ENCODE measurements at regions not wholly inside any gene's neighbourhood (a gene's known extent, or its start where the extent isn't known, plus 50 kb on each side); places are given as distances from the start of the nearest gene placed in this dataset.

- ATAC-seq (no peak), DNase-seq (no peak)
- Histone ChIP-seq H3K4me3 (no peak overlapping the region), H3K4me1 (ENCODE audit: low read depth) (no peaks in the 10 kb centered on the region), H3K36me3 (ENCODE audit: low read depth) (no peaks in the 10 kb centered on the region), H3K9me3 (no peaks in the 10 kb centered on the region)
- TF ChIP-seq CTCF (IDR thresholded peaks at IDR 0.05): no peak
- intact Hi-C loops (cut with DNase I, micrococcal nuclease): no loop called here
Observed at GRCh38 chr3:44117239-44117638, 124.4 kb upstream of the TOPAZ1 start.

- Histone ChIP-seq H3K4me3 (no peak overlapping the region), H3K9me3 (no peaks in the 10 kb centered on the region), H3K4me1 (ENCODE audit: low read depth) (no peaks in the 10 kb centered on the region), H3K36me3 (ENCODE audit: low read depth) (no peaks in the 10 kb centered on the region)
- intact Hi-C loops (cut with DNase I, micrococcal nuclease): no loop called here
- TF ChIP-seq CTCF (IDR thresholded peaks at IDR 0.05): no peak
- no peak for ATAC-seq
- DNase-seq: no peak
Observed at GRCh38 chr3:44117736-44118135, 124.0 kb upstream of the TOPAZ1 start.

GRCh38 chr3:44120721-44121582 lies 120.7 kb upstream of the TOPAZ1 start:
- no peaks in the 10 kb centered on the region for H3K9me3 ChIP-seq
- H3K4me3 ChIP-seq: no peak overlapping the region
- no peaks in the 10 kb centered on the region for H3K36me3 ChIP-seq (ENCODE audit: low read depth)
- no peak for ATAC-seq
- H3K4me1 ChIP-seq (ENCODE audit: low read depth): no peaks in the 10 kb centered on the region
- DNase-seq: no peak
- intact Hi-C loops (cut with DNase I, micrococcal nuclease): no loop called here
- no peak for TF ChIP-seq CTCF (IDR thresholded peaks at IDR 0.05)

GRCh38 chr3:44125246-44125645 lies 116.4 kb upstream of the TOPAZ1 start:
- intact Hi-C loops (cut with DNase I, micrococcal nuclease): no loop called here
- Histone ChIP-seq H3K36me3 (ENCODE audit: low read depth) (no peaks in the 10 kb centered on the region), H3K9me3 (no peaks in the 10 kb centered on the region), H3K4me3 (no peak overlapping the region), H3K4me1 (ENCODE audit: low read depth) (no peaks in the 10 kb centered on the region)
- no peak for ATAC-seq
- no peak for TF ChIP-seq CTCF (IDR thresholded peaks at IDR 0.05)
- DNase-seq: no peak

GRCh38 chr3:44125882-44126281 lies 115.8 kb upstream of the TOPAZ1 start:
- ATAC-seq: no peak
- no peak for DNase-seq

More at GRCh38 chr3:44125882-44126281, 115.8 kb upstream of the TOPAZ1 start:
- no peak overlapping the region for H3K4me3 ChIP-seq
- intact Hi-C loops (cut with DNase I, micrococcal nuclease): no loop called here
- no peaks in the 10 kb centered on the region for H3K9me3 ChIP-seq
- no peaks in the 10 kb centered on the region for H3K4me1 ChIP-seq (ENCODE audit: low read depth)
- TF ChIP-seq CTCF (IDR thresholded peaks at IDR 0.05): no peak
- no peaks in the 10 kb centered on the region for H3K36me3 ChIP-seq (ENCODE audit: low read depth)
